H1 (cell line): ENCODE measurements at regions not wholly inside any gene's neighbourhood (a gene's known extent, or its start where the extent isn't known, plus 50 kb on each side); places are given as distances from the start of the nearest gene placed in this dataset.
A peak's percentile ranks its signal among the peaks of the same experiment; 100 is the strongest.

Experiments used
- CTCF ChIA-PET: fragments of 300-600 bp; sonication (Branson Sonifier 250); formaldehyde crosslinking; loops from one replicate; lab custom pipeline; 2021; ENCODE audit not compliant: partially characterized antibody; lab: Charles Lee
- POLR2A ChIA-PET: fragments of 300-600 bp; sonication (Branson Sonifier 250); formaldehyde crosslinking; loops from one replicate; lab custom pipeline; 2021; ENCODE audit warnings: inconsistent platforms; ENCODE audit not compliant: partially characterized antibody; lab: Charles Lee
- DNase-seq, 2 experiments: peaks; one replicate each; pipeline versions ENCODE4 v3.0.0 to v3.0.0-alpha.2; 2010 to 2022; ENCODE audit warnings: low spot score in 2 of 2, low read depth in 1 of 2, mixed read lengths in 1 of 2
- FAIRE-seq: peaks from 2 replicates; lab custom pipeline; 2011; peaks lifted over from hg19 to GRCh38; lab: Jason Lieb, UNC
- H2AFZ ChIP-seq: 2 replicates; pipeline ENCODE4 v1.8.1; 2012; ENCODE audit warnings: low read length, inconsistent platforms
- H2AK5ac ChIP-seq: 2 replicates; pipeline ENCODE4 v1.6.1; 2013; ENCODE audit warnings: low read depth, low read length
- H2BK120ac ChIP-seq: replicated peaks from 2 replicates; pipeline ENCODE3; 2013; ENCODE audit warnings: low read depth, low read length, inconsistent platforms
- H2BK12ac ChIP-seq: 2 replicates; pipeline ENCODE4 v1.6.1; 2013; ENCODE audit warnings: low read depth, low read length
- H2BK15ac ChIP-seq: 2 replicates; pipeline ENCODE4 v1.6.1; 2013; ENCODE audit warnings: low read length
- H2BK20ac ChIP-seq: 2 replicates; pipeline ENCODE4 v1.6.1; 2013; ENCODE audit warnings: low read length
- H2BK5ac ChIP-seq: 2 replicates; pipeline ENCODE4 v1.6.1; 2013; ENCODE audit warnings: low read depth, low read length
- H3K14ac ChIP-seq: 2 replicates; pipeline ENCODE4 v1.6.1; 2013; ENCODE audit warnings: inconsistent platforms; ENCODE audit not compliant: insufficient read length
- H3K18ac ChIP-seq: 2 replicates; pipeline ENCODE4 v1.6.1; 2013; ENCODE audit warnings: low read length; ENCODE audit errors: extremely low read depth
- H3K23ac ChIP-seq: 2 replicates; pipeline ENCODE4 v1.6.1; 2013; ENCODE audit warnings: inconsistent platforms; ENCODE audit not compliant: insufficient read length
- H3K23me2 ChIP-seq: 2 replicates; pipeline ENCODE4 v1.6.1; 2013; ENCODE audit warnings: low read depth, low read length
- H3K27ac ChIP-seq: 2 replicates; pipeline ENCODE4 v1.6.1; 2011; ENCODE audit warnings: low read depth, low read length, inconsistent platforms
- H3K27me3 ChIP-seq, 4 experiments: replicated peaks in 1 of 4; 1 replicate in 1 of 4; 2 replicates in 3 of 4; pipeline versions ENCODE4 v1.6.1 to v1.8.1; 2011 to 2013; ENCODE audit warnings: low read length in 3 of 4, mild to moderate bottlenecking in 3 of 4, inconsistent platforms in 2 of 4, mixed read lengths in 2 of 4, moderate library complexity in 1 of 4; ENCODE audit not compliant: control insufficient read depth in 3 of 4, insufficient read depth in 3 of 4; ENCODE audit errors: extremely low read depth in 1 of 4
- H3K36me3 ChIP-seq, 4 experiments: 2 replicates each; pipeline versions ENCODE4 v1.6.1 to v1.8.1; 2011 to 2013; ENCODE audit warnings: mild to moderate bottlenecking in 4 of 4, low read length in 3 of 4, moderate library complexity in 2 of 4, control low read depth in 1 of 4, inconsistent platforms in 1 of 4; ENCODE audit not compliant: insufficient read depth in 4 of 4, control insufficient read depth in 2 of 4
- H3K4ac ChIP-seq: replicated peaks from 2 replicates; pipeline ENCODE3; 2013; ENCODE audit warnings: low read length, low read depth, mixed read lengths, inconsistent platforms; ENCODE audit not compliant: insufficient read length
- H3K4me1 ChIP-seq, 4 experiments: replicated peaks in 1 of 4; 1 replicate in 1 of 4; 2 replicates in 3 of 4; pipeline versions ENCODE4 v1.6.1 to v1.8.1; 2011 to 2013; ENCODE audit warnings: low read length in 3 of 4, inconsistent platforms in 2 of 4, mixed read lengths in 1 of 4; ENCODE audit not compliant: insufficient read depth in 4 of 4, control insufficient read depth in 3 of 4
- H3K4me2 ChIP-seq, 2 experiments: 2 replicates each; pipeline versions ENCODE4 v1.6.1 to v1.8.1; 2011 to 2013; ENCODE audit warnings: low read depth in 2 of 2, low read length in 2 of 2, control low read depth in 1 of 2, inconsistent platforms in 1 of 2, mild to moderate bottlenecking in 1 of 2; ENCODE audit not compliant: insufficient read depth in 1 of 2
- H3K4me3 ChIP-seq, 4 experiments: fragments of 200-600, 300-600 bp in 1 of 4; sonication (generic), shearing (Covaris generic), sonication (Bioruptor Twin) in 1 of 4; 2 replicates each; pipeline versions ENCODE4 v1.5.1 to v1.8.1; 2011 to 2016; ENCODE audit warnings: low read length in 4 of 4, low read depth in 3 of 4, control low read depth in 2 of 4, inconsistent platforms in 2 of 4, mild to moderate bottlenecking in 2 of 4, mixed read lengths in 1 of 4, moderate library complexity in 1 of 4; ENCODE audit not compliant: insufficient read depth in 2 of 4; ENCODE audit errors: extremely low read depth in 1 of 4
- H3K56ac ChIP-seq: replicated peaks from 2 replicates; pipeline ENCODE3; 2013; ENCODE audit warnings: low read depth, mild to moderate bottlenecking, mixed read lengths, low read length, inconsistent platforms; ENCODE audit not compliant: insufficient read length
- H3K79me1 ChIP-seq: 2 replicates; pipeline ENCODE4 v1.6.1; 2013; ENCODE audit warnings: low read depth, low read length, control low read depth
- H3K79me2 ChIP-seq, 2 experiments: 2 replicates each; pipeline versions ENCODE4 v1.6.1 to v1.8.1; 2012 to 2013; ENCODE audit warnings: low read length in 2 of 2, mild to moderate bottlenecking in 2 of 2, inconsistent platforms in 1 of 2; ENCODE audit not compliant: insufficient read depth in 2 of 2, control insufficient read depth in 1 of 2
- H3K9ac ChIP-seq, 4 experiments: replicated peaks in 1 of 4; 1 replicate in 1 of 4; 2 replicates in 3 of 4; pipeline versions ENCODE4 v1.6.1 to v1.8.1; 2011 to 2013; ENCODE audit warnings: low read depth in 3 of 4, low read length in 3 of 4, control low read depth in 2 of 4, mild to moderate bottlenecking in 2 of 4, moderate library complexity in 2 of 4, inconsistent platforms in 1 of 4; ENCODE audit errors: extremely low read depth in 1 of 4
- H3K9me3 ChIP-seq, 2 experiments: 2 replicates each; pipeline versions ENCODE4 v1.6.1 to v1.8.1; 2012 to 2013; ENCODE audit warnings: mild to moderate bottlenecking in 2 of 2, moderate library complexity in 2 of 2, control low read depth in 1 of 2, inconsistent platforms in 1 of 2, low read depth in 1 of 2, low read length in 1 of 2, mixed read lengths in 1 of 2; ENCODE audit not compliant: insufficient read depth in 2 of 2
- H4K20me1 ChIP-seq, 2 experiments: replicated peaks in 1 of 2; 2 replicates each; pipeline versions ENCODE3 to v1.8.1; 2011 to 2013; ENCODE audit warnings: inconsistent platforms in 2 of 2, low read length in 2 of 2, mild to moderate bottlenecking in 1 of 2; ENCODE audit not compliant: insufficient read depth in 2 of 2, control insufficient read depth in 1 of 2
- H4K5ac ChIP-seq: 2 replicates; pipeline ENCODE4 v1.6.1; 2013; ENCODE audit warnings: low read length, low read depth, mixed read lengths, inconsistent platforms; ENCODE audit not compliant: insufficient read length
- H4K8ac ChIP-seq: 2 replicates; pipeline ENCODE4 v1.8.0; 2013; ENCODE audit warnings: mild to moderate bottlenecking, moderate library complexity, low read length, inconsistent platforms; ENCODE audit not compliant: insufficient read depth; ENCODE audit errors: extremely low read depth
- H4K91ac ChIP-seq: replicated peaks from 2 replicates; pipeline ENCODE3; 2013; ENCODE audit warnings: low read length, mixed read lengths, inconsistent platforms; ENCODE audit not compliant: insufficient read length
- CEBPB ChIP-seq: IDR thresholded peaks from 2 replicates; pipeline ENCODE4 v1.6.1; 2012; ENCODE audit warnings: low read depth, low read length
- TAF7 ChIP-seq: optimal IDR thresholded peaks from 2 replicates; pipeline ENCODE3; 2011; ENCODE audit warnings: low read depth, mild to moderate bottlenecking, inconsistent platforms, low read length, moderate library complexity, borderline replicate concordance
- WGBS, 2 experiments: shearing (Covaris generic) in 1 of 2; methylation state at CpG; one replicate each; pipeline versions ENCODE4 v1.1.6 to v1.1.7; 2013 to 2015; ENCODE audit warnings: low lambda C conversion rate in 2 of 2, mixed read lengths in 2 of 2, inconsistent platforms in 1 of 2, low coverage in 1 of 2, missing lambda C conversion rate in 1 of 2; ENCODE audit not compliant: insufficient replicate concordance in 2 of 2, insufficient coverage in 1 of 2, insufficient read length in 1 of 2; ENCODE audit errors: extremely low coverage in 1 of 2, missing lambda C conversion rate in 1 of 2; 5-methylcytosine and 5-hydroxymethylcytosine counted together

- no peak overlapping the region for H4K5ac ChIP-seq
- H2BK20ac ChIP-seq = 0 out of 2 replicates have a peak overlapping the region, but pooled peaks have one; percentile 6
- no peaks in the 10 kb centered on the region for H3K36me3 ChIP-seq
- H2BK12ac ChIP-seq = no peak overlapping the region
- H2BK120ac ChIP-seq = no peak overlapping the region
- no peak overlapping the region; a peak in 1 of 4 replicates for H3K4me2 ChIP-seq
- no peak overlapping the region for H2AK5ac ChIP-seq
- H4K20me1 ChIP-seq = no peaks in the 10 kb centered on the region
- no peak overlapping the region for H3K18ac ChIP-seq
- peak overlapping the region; percentile 76; the same call in 1 of the 2 replicates for H2AFZ ChIP-seq
- DNase-seq = no peak
- no peak overlapping the region for H2BK5ac ChIP-seq
- no peak overlapping the region for H3K23ac ChIP-seq
- WGBS, 2 experiments = 27% methylated on average over 4 of the region's 4 CpGs; no CpG with 5 or more reads in 1 of the 2 experiments
- no peak overlapping the region for H3K4ac ChIP-seq
- no peak overlapping the region for H3K56ac ChIP-seq
- no peak for TF ChIP-seq CEBPB
- TF ChIP-seq TAF7 = no peak
- TF ChIP-seq, all 59 proteins: peak for 0
- no peaks in the 10 kb centered on the region for H3K9me3 ChIP-seq
- no peaks in the 10 kb centered on the region for H3K79me2 ChIP-seq
- POLR2A ChIA-PET = interaction anchor here (0.9 to 2.4 kb wide), 2 partner anchors 19 to 23 kb away, joined by 3 to 6 read pairs; no protein-coding TSS in a partner anchor
- peaks cover 0 to 14% (median 6%) of the 10 kb centered on the region in 4 experiments; a peak in 3 of 7 replicates for H3K4me1 ChIP-seq
- no peaks in the 10 kb centered on the region for H3K23me2 ChIP-seq
- H3K27me3 ChIP-seq = no peaks in the 10 kb centered on the region
- no peak overlapping the region for H2BK15ac ChIP-seq
- H4K91ac ChIP-seq = no peak overlapping the region
- CTCF ChIA-PET = no interaction called here
- H3K9ac ChIP-seq = no peak overlapping the region; a peak in 1 of 7 replicates
- H3K79me1 ChIP-seq = no peaks in the 10 kb centered on the region
- no peak overlapping the region for H3K4me3 ChIP-seq
- no peak for FAIRE-seq
- H4K8ac ChIP-seq = no peak overlapping the region
- no peak overlapping the region for H3K14ac ChIP-seq
- H3K27ac ChIP-seq = no peak overlapping the region
Measured at GRCh38 chrX:13220916-13221315, 98.9 kb downstream of the ATXN3L start.
